ENCODE measurements at regions not wholly inside any gene's neighbourhood (a gene's known extent, or its start where the extent isn't known, plus 50 kb on each side); places are given as distances from the start of the nearest gene placed in this dataset.

GRCh38 chr19:29090783-29091526, 122.0 kb downstream of the UQCRFS1 start:
- intact Hi-C loops (cut with micrococcal nuclease; ENCODE audit: unreplicated experiment): no loop called here
- H3K4me3 Mint-ChIP-seq (ENCODE audit: low read depth, unreplicated experiment): no peak overlapping the region
- H3K27ac Mint-ChIP-seq (ENCODE audit: unreplicated experiment): no peak overlapping the region
- BruUV-seq (replicated peaks): no TSS peak
- no peaks in the 10 kb centered on the region for H3K9me3 Mint-ChIP-seq (ENCODE audit: low read depth, unreplicated experiment)
- no peaks in the 10 kb centered on the region for H3K36me3 Mint-ChIP-seq (ENCODE audit: insufficient read depth, unreplicated experiment)
- peaks cover 4% of the 10 kb centered on the region for H3K27me3 Mint-ChIP-seq (ENCODE audit: unreplicated experiment)
- peaks cover 2% of the 10 kb centered on the region for H3K4me1 Mint-ChIP-seq (ENCODE audit: low read depth, unreplicated experiment)
- DNase-seq: no peak
- CTCF ChIA-PET: interaction anchor here (1.3 kb wide), 1 partner anchor 12 kb away, joined by 4 read pairs; no protein-coding TSS in a partner anchor
- no peak for TF ChIP-seq CTCF (IDR thresholded peaks at IDR 0.05; ENCODE audit: unreplicated experiment)

GRCh38 chr19:29089315-29089870, 123.6 kb downstream of the UQCRFS1 start:
- Mint-ChIP-seq H3K27me3 (ENCODE audit: unreplicated experiment) (peaks cover 15% of the 10 kb centered on the region), H3K27ac (ENCODE audit: unreplicated experiment) (no peak overlapping the region), H3K36me3 (ENCODE audit: insufficient read depth, unreplicated experiment) (no peaks in the 10 kb centered on the region), H3K4me1 (ENCODE audit: low read depth, unreplicated experiment) (peaks cover 11% of the 10 kb centered on the region), H3K4me3 (ENCODE audit: low read depth, unreplicated experiment) (no peak overlapping the region), H3K9me3 (ENCODE audit: low read depth, unreplicated experiment) (peaks cover 3% of the 10 kb centered on the region)
- CTCF ChIA-PET: no interaction called here
- no peak for TF ChIP-seq CTCF (IDR thresholded peaks at IDR 0.05; ENCODE audit: unreplicated experiment)
- intact Hi-C loops (cut with micrococcal nuclease; ENCODE audit: unreplicated experiment): no loop called here
- DNase-seq: no peak
- no TSS peak for BruUV-seq (replicated peaks)

- no peak for TF ChIP-seq CTCF (IDR thresholded peaks at IDR 0.05; ENCODE audit: unreplicated experiment)
- CTCF ChIA-PET: no interaction called here
- H3K4me1 Mint-ChIP-seq (ENCODE audit: low read depth, unreplicated experiment): peaks cover 16% of the 10 kb centered on the region
- H3K27ac Mint-ChIP-seq (ENCODE audit: unreplicated experiment): no peak overlapping the region
- no peaks in the 10 kb centered on the region for H3K36me3 Mint-ChIP-seq (ENCODE audit: insufficient read depth, unreplicated experiment)
- peaks cover 15% of the 10 kb centered on the region for H3K27me3 Mint-ChIP-seq (ENCODE audit: unreplicated experiment)
- H3K4me3 Mint-ChIP-seq (ENCODE audit: low read depth, unreplicated experiment): no peak overlapping the region
- peaks cover 3% of the 10 kb centered on the region for H3K9me3 Mint-ChIP-seq (ENCODE audit: low read depth, unreplicated experiment)
- no peak for DNase-seq
- no TSS peak for BruUV-seq (replicated peaks)
- intact Hi-C loops (cut with micrococcal nuclease; ENCODE audit: unreplicated experiment): no loop called here
These were observed 124.2 kb downstream of the UQCRFS1 start for GRCh38 chr19:29088761-29089160.

- Mint-ChIP-seq H3K36me3 (ENCODE audit: insufficient read depth, unreplicated experiment) (no peaks in the 10 kb centered on the region), H3K27me3 (ENCODE audit: unreplicated experiment) (peaks cover 15% of the 10 kb centered on the region), H3K4me3 (ENCODE audit: low read depth, unreplicated experiment) (no peak overlapping the region), H3K27ac (ENCODE audit: unreplicated experiment) (no peak overlapping the region), H3K9me3 (ENCODE audit: low read depth, unreplicated experiment) (peaks cover 3% of the 10 kb centered on the region), H3K4me1 (ENCODE audit: low read depth, unreplicated experiment) (peaks cover 16% of the 10 kb centered on the region)
- intact Hi-C loops (cut with micrococcal nuclease; ENCODE audit: unreplicated experiment): no loop called here
- TF ChIP-seq CTCF (IDR thresholded peaks at IDR 0.05; ENCODE audit: unreplicated experiment): no peak
- CTCF ChIA-PET: interaction anchor here (0.6 kb wide), 1 partner anchor 28 kb away, joined by 6 read pairs; no protein-coding TSS in a partner anchor
- DNase-seq: no peak
- BruUV-seq (replicated peaks): no TSS peak
These were observed 126.3 kb downstream of the UQCRFS1 start for GRCh38 chr19:29086646-29087045.

All from Calu3 (cell line).